ENCODE measurements at regions not wholly inside any gene's neighbourhood (a gene's known extent, or its start where the extent isn't known, plus 50 kb on each side); places are given as distances from the start of the nearest gene placed in this dataset.

- TF ChIP-seq EP300 (IDR thresholded peaks at IDR 0.05) (no peak), CTCF (IDR thresholded peaks at IDR 0.05) (no peak), POLR2AphosphoS5 (IDR thresholded peaks at IDR 0.05) (peak in 2 of 3 donors; percentile 74 to 86)
These were observed 397.3 kb upstream of the NRSN1 start for GRCh38 chr6:23728707-23729106.

Measured in stomach (tissue), 4 donors.